ENCODE measurements at regions not wholly inside any gene's neighbourhood (a gene's known extent, or its start where the extent isn't known, plus 50 kb on each side); places are given as distances from the start of the nearest gene placed in this dataset.

DNA sequence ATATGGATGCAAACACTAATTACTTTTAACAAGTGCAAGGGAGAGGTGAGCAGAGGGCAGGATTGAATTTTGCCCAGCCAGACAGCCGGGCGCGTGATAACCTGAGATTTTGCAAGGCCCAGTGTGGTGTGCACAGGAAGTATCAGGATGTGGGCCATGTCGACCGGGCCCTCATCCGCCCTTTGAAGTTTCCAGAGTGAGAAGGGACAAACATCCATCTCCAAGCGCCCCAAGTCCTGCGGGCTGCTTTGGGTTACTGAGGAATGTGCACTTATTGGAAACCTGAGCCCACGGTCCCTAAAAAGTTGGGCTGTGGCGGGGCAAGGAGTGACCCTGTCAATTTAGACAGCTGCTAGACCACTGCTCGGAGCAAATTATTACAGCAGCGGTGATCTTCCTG lies 272.2 kb upstream of the IRX2 start:
- TF ChIP-seq EZH2phosphoT487 (IDR thresholded peaks at IDR 0.05; ENCODE audit: borderline replicate concordance, low read length) (no peak), EZH2 (IDR thresholded peaks at IDR 0.05; ENCODE audit: low read length, unreplicated experiment) (no peak), CTCF (conservative IDR thresholded peaks at IDR 0.05; ENCODE audit: low read depth, low read length) (no peak)
- no peak for ATAC-seq
- intact Hi-C loops (cut with micrococcal nuclease): no loop called here
- CTCF ChIA-PET: no interaction called here
- no TSS peak for BruUV-seq (replicated peaks)
- H2AFZ ChIP-seq (ENCODE audit: low read length): no peak overlapping the region
- no peaks in the 10 kb centered on the region for H3K79me2 ChIP-seq (ENCODE audit: low read length)
- no peak overlapping the region for H3K9ac ChIP-seq (ENCODE audit: low read length)
- H3K9me3 ChIP-seq (ENCODE audit: low read length): no peaks in the 10 kb centered on the region
- H3K9me2 ChIP-seq (replicated peaks; ENCODE audit: low read length): no peaks in the 10 kb centered on the region
- H3K4me2 ChIP-seq (ENCODE audit: low read length): no peak overlapping the region
- H3K36me3 ChIP-seq (ENCODE audit: low read depth, low read length): no peaks in the 10 kb centered on the region
- H3F3A ChIP-seq (ENCODE audit: low read length, unreplicated experiment): no peaks in the 10 kb centered on the region
- no peaks in the 10 kb centered on the region for H3K27me3 ChIP-seq (ENCODE audit: low read length)
- H4K20me1 ChIP-seq (ENCODE audit: low read length): no peaks in the 10 kb centered on the region
- no peak overlapping the region for H3K4me3 ChIP-seq (ENCODE audit: low read length)
- POLR2A ChIA-PET (ENCODE audit: unreplicated experiment): no interaction called here
- no peak for DNase-seq
- no peak overlapping the region for H3K27ac ChIP-seq (ENCODE audit: low read length)
- H3K4me1 ChIP-seq (ENCODE audit: insufficient read depth, low read length): no peaks in the 10 kb centered on the region

GRCh38 chr5:3022665-3023064 lies 271.2 kb upstream of the IRX2 start:
- no peaks in the 10 kb centered on the region for H3F3A ChIP-seq (ENCODE audit: low read length, unreplicated experiment)
- no TSS peak for BruUV-seq (replicated peaks)
- H3K4me1 ChIP-seq (ENCODE audit: insufficient read depth, low read length): no peaks in the 10 kb centered on the region
- no peaks in the 10 kb centered on the region for H3K27me3 ChIP-seq (ENCODE audit: low read length)
- H3K27ac ChIP-seq (ENCODE audit: low read length): no peak overlapping the region
- H3K79me2 ChIP-seq (ENCODE audit: low read length): no peaks in the 10 kb centered on the region
- H3K9me3 ChIP-seq (ENCODE audit: low read length): no peaks in the 10 kb centered on the region
- no peak overlapping the region for H3K9ac ChIP-seq (ENCODE audit: low read length)
- H3K9me2 ChIP-seq (replicated peaks; ENCODE audit: low read length): no peaks in the 10 kb centered on the region
- POLR2A ChIA-PET (ENCODE audit: unreplicated experiment): no interaction called here
- TF ChIP-seq EZH2phosphoT487 (IDR thresholded peaks at IDR 0.05; ENCODE audit: borderline replicate concordance, low read length) (no peak), CTCF (conservative IDR thresholded peaks at IDR 0.05; ENCODE audit: low read depth, low read length) (no peak), EZH2 (IDR thresholded peaks at IDR 0.05; ENCODE audit: low read length, unreplicated experiment) (no peak)
- CTCF ChIA-PET: no interaction called here
- H3K4me2 ChIP-seq (ENCODE audit: low read length): no peak overlapping the region
- intact Hi-C loops (cut with micrococcal nuclease): no loop called here
- ATAC-seq (no peak), DNase-seq (no peak)
- H3K4me3 ChIP-seq (ENCODE audit: low read length): no peak overlapping the region
- H3K36me3 ChIP-seq (ENCODE audit: low read depth, low read length): no peaks in the 10 kb centered on the region
- H2AFZ ChIP-seq (ENCODE audit: low read length): no peak overlapping the region
- H4K20me1 ChIP-seq (ENCODE audit: low read length): no peaks in the 10 kb centered on the region

GRCh38 chr5:3020426-3020825 lies 268.9 kb upstream of the IRX2 start:
- CTCF ChIA-PET: no interaction called here

More at GRCh38 chr5:3020426-3020825, 268.9 kb upstream of the IRX2 start:
- TF ChIP-seq EZH2phosphoT487 (IDR thresholded peaks at IDR 0.05; ENCODE audit: borderline replicate concordance, low read length) (no peak), CTCF (conservative IDR thresholded peaks at IDR 0.05; ENCODE audit: low read depth, low read length) (no peak), EZH2 (IDR thresholded peaks at IDR 0.05; ENCODE audit: low read length, unreplicated experiment) (no peak)
- DNase-seq (no peak), ATAC-seq (no peak)
- Histone ChIP-seq H4K20me1 (ENCODE audit: low read length) (no peaks in the 10 kb centered on the region), H3K27me3 (ENCODE audit: low read length) (no peaks in the 10 kb centered on the region), H3K27ac (ENCODE audit: low read length) (no peak overlapping the region), H3K79me2 (ENCODE audit: low read length) (no peaks in the 10 kb centered on the region), H3K9me2 (replicated peaks; ENCODE audit: low read length) (no peaks in the 10 kb centered on the region), H3K36me3 (ENCODE audit: low read depth, low read length) (no peaks in the 10 kb centered on the region), H3F3A (ENCODE audit: low read length, unreplicated experiment) (no peaks in the 10 kb centered on the region), H3K4me2 (ENCODE audit: low read length) (no peak overlapping the region), H3K9ac (ENCODE audit: low read length) (no peak overlapping the region), H3K4me3 (ENCODE audit: low read length) (no peak overlapping the region), H2AFZ (ENCODE audit: low read length) (no peak overlapping the region), H3K9me3 (ENCODE audit: low read length) (no peaks in the 10 kb centered on the region), H3K4me1 (ENCODE audit: insufficient read depth, low read length) (no peaks in the 10 kb centered on the region)
- intact Hi-C loops (cut with micrococcal nuclease): no loop called here
- POLR2A ChIA-PET (ENCODE audit: unreplicated experiment): no interaction called here
- no TSS peak for BruUV-seq (replicated peaks)
